GM20000 (cell line): ENCODE measurements at regions not wholly inside any gene's neighbourhood (a gene's known extent, or its start where the extent isn't known, plus 50 kb on each side); places are given as distances from the start of the nearest gene placed in this dataset.

Source experiments
- DNase-seq: peaks from one replicate; pipeline ENCODE4 v3.0.0; 2012; ENCODE audit warnings: low spot score
- CTCF ChIP-seq: IDR thresholded peaks from 2 replicates; pipeline ENCODE4 v1.5.1; 2012; ENCODE audit warnings: mild to moderate bottlenecking, control low read depth; ENCODE audit errors: extremely low read depth, missing control alignments

- no peak for DNase-seq
- no peak for TF ChIP-seq CTCF
Measured at GRCh38 chr7:13333371-13333770, 645.9 kb downstream of the ARL4A start.

- DNase-seq = no peak
- TF ChIP-seq CTCF = no peak
Measured at GRCh38 chr7:13336227-13336626, 648.8 kb downstream of the ARL4A start.

- DNase-seq = no peak
- no peak for TF ChIP-seq CTCF
Measured at GRCh38 chr7:13352677-13353076, 636.8 kb downstream of the ETV1 start.

- no peak for TF ChIP-seq CTCF
- no peak for DNase-seq
Measured at GRCh38 chr7:13359656-13360055, 629.8 kb downstream of the ETV1 start.

GRCh38 chr7:13386741-13387140 is 602.7 kb downstream of the ETV1 start:
- no peak for TF ChIP-seq CTCF
- DNase-seq = no peak

GRCh38 chr7:13407911-13408310 is 581.6 kb downstream of the ETV1 start:
- TF ChIP-seq CTCF = no peak
- no peak for DNase-seq

GRCh38 chr7:13411151-13411550 is 578.3 kb downstream of the ETV1 start:
- TF ChIP-seq CTCF = no peak

GRCh38 chr7:13411636-13412035 is 577.8 kb downstream of the ETV1 start:
- TF ChIP-seq CTCF = no peak
- DNase-seq = no peak

More at GRCh38 chr7:13411151-13411550, 578.3 kb downstream of the ETV1 start:
- no peak for DNase-seq
